Tibial artery (tissue), 4 donors: ENCODE measurements at regions not wholly inside any gene's neighbourhood (a gene's known extent, or its start where the extent isn't known, plus 50 kb on each side); places are given as distances from the start of the nearest gene placed in this dataset.

Source experiments
- DNase-seq, 2 donors: peaks; one replicate each; pipeline ENCODE4 v3.0.0-alpha.2; 2019
- H3K27ac ChIP-seq, 2 donors: fragments of 200-600 bp; sonication (generic) in 1 of 2; 1 replicate in 1 of 2; 2 replicates in 1 of 2; pipeline ENCODE4 v1.5.1; 2018 to 2019; ENCODE audit warnings: mild to moderate bottlenecking in 1 of 2
- H3K27me3 ChIP-seq, 2 donors: fragments of 200-600 bp; sonication (generic) in 1 of 2; one replicate each; pipeline versions ENCODE4 v1.5.1 to v1.6.0; 2016 to 2019
- H3K36me3 ChIP-seq, 3 donors: fragments of 200-600 bp; sonication (generic) in 2 of 3; one replicate each; pipeline ENCODE4 v1.5.1; 2016 to 2019; ENCODE audit warnings: mild to moderate bottlenecking in 2 of 3
- H3K4me1 ChIP-seq, 4 donors: fragments of 200-600 bp; sonication (generic) in 2 of 4; 1 replicate in 3 of 4; 2 replicates in 1 of 4; pipeline ENCODE4 v1.5.1; 2016 to 2019
- H3K4me3 ChIP-seq, 2 donors: fragments of 200-600 bp; sonication (generic) in 1 of 2; 1 replicate in 1 of 2; 2 replicates in 1 of 2; pipeline ENCODE4 v1.5.1; 2018 to 2019; ENCODE audit warnings: mild to moderate bottlenecking in 2 of 2
- H3K9me3 ChIP-seq, 3 donors: fragments of 200-600 bp; sonication (generic) in 1 of 3; one replicate each; pipeline ENCODE4 v1.5.1; 2016 to 2019
- CTCF ChIP-seq, 2 experiments: fragments of 200-600 bp in 1 of 2; fragments of 450-650 bp in 1 of 2; IDR thresholded peaks; one replicate each; pipeline ENCODE4 v1.5.1; 2017 to 2019; ENCODE audit warnings: antibody characterized with exemption in 2 of 2, mild to moderate bottlenecking in 1 of 2, moderate library complexity in 1 of 2
- intact Hi-C: fragments of 100-400 bp; cut with DNase I; formaldehyde crosslinking; loops from one replicate; pipeline ENCODE4 v1.15.0; 2023; ENCODE audit warnings: low total_unique reads

DNA sequence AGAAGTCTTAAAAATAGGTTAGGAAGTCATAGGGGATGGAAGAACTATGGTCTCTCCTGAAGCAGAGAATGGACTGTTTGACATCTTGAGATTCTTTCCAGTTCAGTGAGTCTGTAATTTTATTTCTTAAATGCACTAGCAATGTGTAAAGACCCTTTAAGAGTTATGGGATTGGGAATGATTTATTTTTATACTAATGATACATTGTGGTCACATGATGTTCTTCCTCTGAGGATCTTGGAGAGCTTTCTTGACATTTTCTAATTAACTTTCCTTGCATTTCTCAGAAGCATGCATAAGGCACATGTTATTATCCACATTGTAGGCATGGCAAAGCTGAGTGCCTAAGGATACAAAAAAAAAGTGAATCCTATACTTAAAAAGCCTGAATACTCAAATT is 507.6 kb upstream of the NRSN1 start:
- intact Hi-C loops: no loop called here
- TF ChIP-seq CTCF (IDR thresholded peaks at IDR 0.05): no peak
- Histone ChIP-seq H3K9me3 (no peaks in the 10 kb centered on the region), H3K4me3 (no peak overlapping the region), H3K27me3 (no peaks in the 10 kb centered on the region), H3K27ac (no peak overlapping the region), H3K36me3 (no peaks in the 10 kb centered on the region), H3K4me1 (no peaks in the 10 kb centered on the region)
- no peak for DNase-seq

DNA sequence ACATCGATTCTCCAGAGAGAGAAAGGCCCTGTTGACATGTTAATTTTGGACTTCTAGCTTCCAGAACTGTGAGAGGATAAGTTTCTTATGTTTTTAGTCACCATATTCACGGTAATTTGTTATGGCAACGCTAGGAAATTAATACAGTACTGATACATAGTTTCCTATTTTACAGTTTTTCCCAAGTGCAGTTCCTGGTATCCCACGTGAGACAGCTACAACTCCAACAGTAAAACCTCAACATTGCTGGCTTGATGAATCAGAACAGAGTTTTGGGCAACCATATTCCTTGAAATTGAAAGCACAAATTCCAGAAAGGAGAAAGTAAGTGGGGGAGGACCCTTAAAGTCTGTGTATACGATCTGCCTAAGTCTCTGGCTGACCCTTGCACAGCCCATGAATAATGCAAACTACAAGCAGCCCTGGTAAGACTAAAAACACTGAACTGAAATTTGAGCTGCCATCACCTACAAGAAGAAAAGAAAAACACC is 505.1 kb upstream of the NRSN1 start:
- no peak overlapping the region for H3K4me3 ChIP-seq
- no peak for TF ChIP-seq CTCF (IDR thresholded peaks at IDR 0.05)
- no peaks in the 10 kb centered on the region for H3K36me3 ChIP-seq
- intact Hi-C loops: no loop called here
- H3K4me1 ChIP-seq: no peaks in the 10 kb centered on the region
- no peaks in the 10 kb centered on the region for H3K9me3 ChIP-seq
- no peak overlapping the region for H3K27ac ChIP-seq
- no peaks in the 10 kb centered on the region for H3K27me3 ChIP-seq
- no peak for DNase-seq

GRCh38 chr6:23630726-23631635 is 495.0 kb upstream of the NRSN1 start:
- H3K36me3 ChIP-seq: no peaks in the 10 kb centered on the region
- H3K4me1 ChIP-seq: no peaks in the 10 kb centered on the region
- H3K27ac ChIP-seq: no peak overlapping the region
- H3K4me3 ChIP-seq: no peak overlapping the region
- no peaks in the 10 kb centered on the region for H3K9me3 ChIP-seq
- no peak for DNase-seq
- intact Hi-C loops: no loop called here
- no peak for TF ChIP-seq CTCF (IDR thresholded peaks at IDR 0.05)
- H3K27me3 ChIP-seq: no peaks in the 10 kb centered on the region

- Histone ChIP-seq H3K27me3 (no peaks in the 10 kb centered on the region), H3K36me3 (no peaks in the 10 kb centered on the region), H3K9me3 (no peaks in the 10 kb centered on the region), H3K27ac (no peak overlapping the region), H3K4me1 (no peaks in the 10 kb centered on the region), H3K4me3 (no peak overlapping the region)
- TF ChIP-seq CTCF (IDR thresholded peaks at IDR 0.05): no peak
- DNase-seq: no peak
- intact Hi-C loops: no loop called here
These were observed 492.0 kb upstream of the NRSN1 start for GRCh38 chr6:23633996-23634395.

GRCh38 chr6:23635150-23635549 is 490.9 kb upstream of the NRSN1 start:
- H3K4me1 ChIP-seq: no peaks in the 10 kb centered on the region
- H3K27ac ChIP-seq: no peak overlapping the region
- intact Hi-C loops: no loop called here
- no peaks in the 10 kb centered on the region for H3K27me3 ChIP-seq
- no peaks in the 10 kb centered on the region for H3K36me3 ChIP-seq
- no peak for TF ChIP-seq CTCF (IDR thresholded peaks at IDR 0.05)
- H3K4me3 ChIP-seq: no peak overlapping the region
- no peak for DNase-seq
- H3K9me3 ChIP-seq: no peaks in the 10 kb centered on the region
